H1 (cell line): ENCODE measurements at regions not wholly inside any gene's neighbourhood (a gene's known extent, or its start where the extent isn't known, plus 50 kb on each side); places are given as distances from the start of the nearest gene placed in this dataset.

ENCODE experiments used
- CTCF ChIA-PET: fragments of 300-600 bp; sonication (Branson Sonifier 250); formaldehyde crosslinking; loops from one replicate; lab custom pipeline; 2021; ENCODE audit not compliant: partially characterized antibody; lab: Charles Lee
- POLR2A ChIA-PET: fragments of 300-600 bp; sonication (Branson Sonifier 250); formaldehyde crosslinking; loops from one replicate; lab custom pipeline; 2021; ENCODE audit warnings: inconsistent platforms; ENCODE audit not compliant: partially characterized antibody; lab: Charles Lee
- DNase-seq, 2 experiments: peaks; one replicate each; pipeline versions ENCODE4 v3.0.0 to v3.0.0-alpha.2; 2010 to 2022; ENCODE audit warnings: low spot score in 2 of 2, low read depth in 1 of 2, mixed read lengths in 1 of 2
- FAIRE-seq: peaks from 2 replicates; lab custom pipeline; 2011; peaks lifted over from hg19 to GRCh38; lab: Jason Lieb, UNC
- H2AFZ ChIP-seq: 2 replicates; pipeline ENCODE4 v1.8.1; 2012; ENCODE audit warnings: low read length, inconsistent platforms
- H2AK5ac ChIP-seq: 2 replicates; pipeline ENCODE4 v1.6.1; 2013; ENCODE audit warnings: low read depth, low read length
- H2BK120ac ChIP-seq: replicated peaks from 2 replicates; pipeline ENCODE3; 2013; ENCODE audit warnings: low read depth, low read length, inconsistent platforms
- H2BK12ac ChIP-seq: 2 replicates; pipeline ENCODE4 v1.6.1; 2013; ENCODE audit warnings: low read depth, low read length
- H2BK15ac ChIP-seq: 2 replicates; pipeline ENCODE4 v1.6.1; 2013; ENCODE audit warnings: low read length
- H2BK20ac ChIP-seq: 2 replicates; pipeline ENCODE4 v1.6.1; 2013; ENCODE audit warnings: low read length
- H2BK5ac ChIP-seq: 2 replicates; pipeline ENCODE4 v1.6.1; 2013; ENCODE audit warnings: low read depth, low read length
- H3K14ac ChIP-seq: 2 replicates; pipeline ENCODE4 v1.6.1; 2013; ENCODE audit warnings: inconsistent platforms; ENCODE audit not compliant: insufficient read length
- H3K18ac ChIP-seq: 2 replicates; pipeline ENCODE4 v1.6.1; 2013; ENCODE audit warnings: low read length; ENCODE audit errors: extremely low read depth
- H3K23ac ChIP-seq: 2 replicates; pipeline ENCODE4 v1.6.1; 2013; ENCODE audit warnings: inconsistent platforms; ENCODE audit not compliant: insufficient read length
- H3K23me2 ChIP-seq: 2 replicates; pipeline ENCODE4 v1.6.1; 2013; ENCODE audit warnings: low read depth, low read length
- H3K27ac ChIP-seq: 2 replicates; pipeline ENCODE4 v1.6.1; 2011; ENCODE audit warnings: low read depth, low read length, inconsistent platforms
- H3K27me3 ChIP-seq, 4 experiments: replicated peaks in 1 of 4; 1 replicate in 1 of 4; 2 replicates in 3 of 4; pipeline versions ENCODE4 v1.6.1 to v1.8.1; 2011 to 2013; ENCODE audit warnings: low read length in 3 of 4, mild to moderate bottlenecking in 3 of 4, inconsistent platforms in 2 of 4, mixed read lengths in 2 of 4, moderate library complexity in 1 of 4; ENCODE audit not compliant: control insufficient read depth in 3 of 4, insufficient read depth in 3 of 4; ENCODE audit errors: extremely low read depth in 1 of 4
- H3K36me3 ChIP-seq, 4 experiments: 2 replicates each; pipeline versions ENCODE4 v1.6.1 to v1.8.1; 2011 to 2013; ENCODE audit warnings: mild to moderate bottlenecking in 4 of 4, low read length in 3 of 4, moderate library complexity in 2 of 4, control low read depth in 1 of 4, inconsistent platforms in 1 of 4; ENCODE audit not compliant: insufficient read depth in 4 of 4, control insufficient read depth in 2 of 4
- H3K4ac ChIP-seq: replicated peaks from 2 replicates; pipeline ENCODE3; 2013; ENCODE audit warnings: low read length, low read depth, mixed read lengths, inconsistent platforms; ENCODE audit not compliant: insufficient read length
- H3K4me1 ChIP-seq, 4 experiments: replicated peaks in 1 of 4; 1 replicate in 1 of 4; 2 replicates in 3 of 4; pipeline versions ENCODE4 v1.6.1 to v1.8.1; 2011 to 2013; ENCODE audit warnings: low read length in 3 of 4, inconsistent platforms in 2 of 4, mixed read lengths in 1 of 4; ENCODE audit not compliant: insufficient read depth in 4 of 4, control insufficient read depth in 3 of 4
- H3K4me2 ChIP-seq, 2 experiments: 2 replicates each; pipeline versions ENCODE4 v1.6.1 to v1.8.1; 2011 to 2013; ENCODE audit warnings: low read depth in 2 of 2, low read length in 2 of 2, control low read depth in 1 of 2, inconsistent platforms in 1 of 2, mild to moderate bottlenecking in 1 of 2; ENCODE audit not compliant: insufficient read depth in 1 of 2
- H3K4me3 ChIP-seq, 4 experiments: fragments of 200-600, 300-600 bp in 1 of 4; sonication (generic), shearing (Covaris generic), sonication (Bioruptor Twin) in 1 of 4; 2 replicates each; pipeline versions ENCODE4 v1.5.1 to v1.8.1; 2011 to 2016; ENCODE audit warnings: low read length in 4 of 4, low read depth in 3 of 4, control low read depth in 2 of 4, inconsistent platforms in 2 of 4, mild to moderate bottlenecking in 2 of 4, mixed read lengths in 1 of 4, moderate library complexity in 1 of 4; ENCODE audit not compliant: insufficient read depth in 2 of 4; ENCODE audit errors: extremely low read depth in 1 of 4
- H3K56ac ChIP-seq: replicated peaks from 2 replicates; pipeline ENCODE3; 2013; ENCODE audit warnings: low read depth, mild to moderate bottlenecking, mixed read lengths, low read length, inconsistent platforms; ENCODE audit not compliant: insufficient read length
- H3K79me1 ChIP-seq: 2 replicates; pipeline ENCODE4 v1.6.1; 2013; ENCODE audit warnings: low read depth, low read length, control low read depth
- H3K79me2 ChIP-seq, 2 experiments: 2 replicates each; pipeline versions ENCODE4 v1.6.1 to v1.8.1; 2012 to 2013; ENCODE audit warnings: low read length in 2 of 2, mild to moderate bottlenecking in 2 of 2, inconsistent platforms in 1 of 2; ENCODE audit not compliant: insufficient read depth in 2 of 2, control insufficient read depth in 1 of 2
- H3K9ac ChIP-seq, 4 experiments: replicated peaks in 1 of 4; 1 replicate in 1 of 4; 2 replicates in 3 of 4; pipeline versions ENCODE4 v1.6.1 to v1.8.1; 2011 to 2013; ENCODE audit warnings: low read depth in 3 of 4, low read length in 3 of 4, control low read depth in 2 of 4, mild to moderate bottlenecking in 2 of 4, moderate library complexity in 2 of 4, inconsistent platforms in 1 of 4; ENCODE audit errors: extremely low read depth in 1 of 4
- H3K9me3 ChIP-seq, 2 experiments: 2 replicates each; pipeline versions ENCODE4 v1.6.1 to v1.8.1; 2012 to 2013; ENCODE audit warnings: mild to moderate bottlenecking in 2 of 2, moderate library complexity in 2 of 2, control low read depth in 1 of 2, inconsistent platforms in 1 of 2, low read depth in 1 of 2, low read length in 1 of 2, mixed read lengths in 1 of 2; ENCODE audit not compliant: insufficient read depth in 2 of 2
- H4K20me1 ChIP-seq, 2 experiments: replicated peaks in 1 of 2; 2 replicates each; pipeline versions ENCODE3 to v1.8.1; 2011 to 2013; ENCODE audit warnings: inconsistent platforms in 2 of 2, low read length in 2 of 2, mild to moderate bottlenecking in 1 of 2; ENCODE audit not compliant: insufficient read depth in 2 of 2, control insufficient read depth in 1 of 2
- H4K5ac ChIP-seq: 2 replicates; pipeline ENCODE4 v1.6.1; 2013; ENCODE audit warnings: low read length, low read depth, mixed read lengths, inconsistent platforms; ENCODE audit not compliant: insufficient read length
- H4K8ac ChIP-seq: 2 replicates; pipeline ENCODE4 v1.8.0; 2013; ENCODE audit warnings: mild to moderate bottlenecking, moderate library complexity, low read length, inconsistent platforms; ENCODE audit not compliant: insufficient read depth; ENCODE audit errors: extremely low read depth
- H4K91ac ChIP-seq: replicated peaks from 2 replicates; pipeline ENCODE3; 2013; ENCODE audit warnings: low read length, mixed read lengths, inconsistent platforms; ENCODE audit not compliant: insufficient read length
- ATF3 ChIP-seq: IDR thresholded peaks from 2 replicates; pipeline ENCODE4 v1.6.1; 2011; ENCODE audit warnings: low read depth, mild to moderate bottlenecking, low read length; ENCODE audit not compliant: insufficient read depth
- JUND ChIP-seq: IDR thresholded peaks from 2 replicates; pipeline ENCODE4 v1.6.1; 2011; ENCODE audit warnings: mild to moderate bottlenecking, improper control_type of control experiment, low read length
- MAFK ChIP-seq: IDR thresholded peaks from 2 replicates; pipeline ENCODE4 v1.6.1; 2012; ENCODE audit warnings: low read depth, mild to moderate bottlenecking, improper control_type of control experiment, low read length
- NANOG ChIP-seq: IDR thresholded peaks from 2 replicates; pipeline ENCODE4 v1.6.1; 2011; ENCODE audit warnings: low read length, low read depth, mild to moderate bottlenecking, inconsistent platforms; ENCODE audit not compliant: insufficient read depth, poor library complexity, severe bottlenecking
- RBBP5 ChIP-seq: IDR thresholded peaks from 2 replicates; pipeline ENCODE4 v1.7.1; 2012; ENCODE audit warnings: low read depth, mild to moderate bottlenecking, inconsistent platforms, low read length, moderate library complexity, borderline replicate concordance
- RNF2 ChIP-seq: fragments of 200-900, 300-1000 bp; sonication (generic); IDR thresholded peaks from 2 replicates; pipeline ENCODE4 v1.7.1; 2016; ENCODE audit warnings: borderline replicate concordance, low read depth, mild to moderate bottlenecking, antibody characterized with exemption, low read length; ENCODE audit not compliant: poor library complexity, severe bottlenecking; ENCODE audit errors: missing control alignments
- SIN3A ChIP-seq, 2 experiments: IDR thresholded peaks in 1 of 2; conservative IDR thresholded peaks in 1 of 2; 2 replicates each; pipeline ENCODE4 v1.6.1; 2011 to 2012; ENCODE audit warnings: low read length in 2 of 2, improper control_type of control experiment in 1 of 2, low read depth in 1 of 2, mild to moderate bottlenecking in 1 of 2
- SIRT6 ChIP-seq: IDR thresholded peaks from one replicate; pipeline ENCODE4 v1.7.1; 2012; ENCODE audit warnings: low read length, inconsistent platforms
- SIX5 ChIP-seq: IDR thresholded peaks from 2 replicates; pipeline ENCODE4 v1.6.1; 2011; ENCODE audit warnings: mild to moderate bottlenecking, low read depth, low read length
- SP4 ChIP-seq: IDR thresholded peaks from 2 replicates; pipeline ENCODE4 v1.6.1; 2012; ENCODE audit warnings: low read length, inconsistent platforms
- USF2 ChIP-seq: IDR thresholded peaks from 2 replicates; pipeline ENCODE4 v1.6.1; 2011; ENCODE audit warnings: low read length, improper control_type of control experiment
- WGBS, 2 experiments: shearing (Covaris generic) in 1 of 2; methylation state at CpG; one replicate each; pipeline versions ENCODE4 v1.1.6 to v1.1.7; 2013 to 2015; ENCODE audit warnings: low lambda C conversion rate in 2 of 2, mixed read lengths in 2 of 2, inconsistent platforms in 1 of 2, low coverage in 1 of 2, missing lambda C conversion rate in 1 of 2; ENCODE audit not compliant: insufficient replicate concordance in 2 of 2, insufficient coverage in 1 of 2, insufficient read length in 1 of 2; ENCODE audit errors: extremely low coverage in 1 of 2, missing lambda C conversion rate in 1 of 2; 5-methylcytosine and 5-hydroxymethylcytosine counted together

- no peaks in the 10 kb centered on the region for H3K36me3 ChIP-seq
- no peak overlapping the region for H3K56ac ChIP-seq
- H3K9ac ChIP-seq, result no peak overlapping the region
- no peaks in the 10 kb centered on the region for H3K79me1 ChIP-seq
- H2BK5ac ChIP-seq, result no peak overlapping the region
- no peak overlapping the region; the same call in 1 of the 2 replicates for H4K8ac ChIP-seq
- no peak overlapping the region for H3K14ac ChIP-seq
- no peaks in the 10 kb centered on the region; a peak in 1 of 7 replicates for H3K4me1 ChIP-seq
- H3K4ac ChIP-seq, result no peak overlapping the region
- H2BK15ac ChIP-seq, result no peak overlapping the region
- H4K20me1 ChIP-seq, result no peaks in the 10 kb centered on the region
- H3K27me3 ChIP-seq, result no peaks in the 10 kb centered on the region
- no peak overlapping the region; the same call in 1 of the 2 replicates for H2AFZ ChIP-seq
- no peak overlapping the region for H4K5ac ChIP-seq
- H2AK5ac ChIP-seq, result no peak overlapping the region
- no peak overlapping the region for H3K4me3 ChIP-seq
- FAIRE-seq, result no peak
- no peaks in the 10 kb centered on the region for H3K79me2 ChIP-seq
- POLR2A ChIA-PET, result no interaction called here
- H4K91ac ChIP-seq, result no peak overlapping the region
- no peak overlapping the region for H3K4me2 ChIP-seq
- H2BK20ac ChIP-seq, result no peak overlapping the region
- H2BK120ac ChIP-seq, result no peak overlapping the region
- no peaks in the 10 kb centered on the region for H3K23me2 ChIP-seq
- H3K9me3 ChIP-seq, result no peaks in the 10 kb centered on the region
- no peak overlapping the region for H3K23ac ChIP-seq
- no peak overlapping the region for H3K18ac ChIP-seq
- no peak overlapping the region for H2BK12ac ChIP-seq
- DNase-seq, result no peak
- CTCF ChIA-PET, result no interaction called here
- WGBS, 2 experiments, result 89% methylated on average over 19 of the region's 19 CpGs; no CpG with 5 or more reads in 1 of the 2 experiments
- H3K27ac ChIP-seq, result no peak overlapping the region; the same call in 1 of the 2 replicates
- TF ChIP-seq USF2, result no peak
- no peak for TF ChIP-seq NANOG
- TF ChIP-seq SP4, result no peak
- TF ChIP-seq RBBP5, result no peak
- TF ChIP-seq SIRT6, result no peak
- TF ChIP-seq JUND, result no peak
- no peak for TF ChIP-seq ATF3
- TF ChIP-seq SIX5, result no peak
- TF ChIP-seq SIN3A (conservative IDR thresholded peaks at IDR 0.05 in 1 of 2, IDR thresholded peaks at IDR 0.05 in 1 of 2; ENCODE audit: low read depth in 1 of 2, low read length in 2 of 2), result no peak
- no peak for TF ChIP-seq RNF2
- TF ChIP-seq MAFK, result no peak
Measured at GRCh38 chr2:239814861-239815601, 210.1 kb downstream of the NDUFA10 start.
